ENCODE measurements at regions not wholly inside any gene's neighbourhood (a gene's known extent, or its start where the extent isn't known, plus 50 kb on each side); places are given as distances from the start of the nearest gene placed in this dataset.

GRCh38 chr3:31053299-31053698 is 158.8 kb upstream of the GADL1 start:
- no peak for DNase-seq

DNA sequence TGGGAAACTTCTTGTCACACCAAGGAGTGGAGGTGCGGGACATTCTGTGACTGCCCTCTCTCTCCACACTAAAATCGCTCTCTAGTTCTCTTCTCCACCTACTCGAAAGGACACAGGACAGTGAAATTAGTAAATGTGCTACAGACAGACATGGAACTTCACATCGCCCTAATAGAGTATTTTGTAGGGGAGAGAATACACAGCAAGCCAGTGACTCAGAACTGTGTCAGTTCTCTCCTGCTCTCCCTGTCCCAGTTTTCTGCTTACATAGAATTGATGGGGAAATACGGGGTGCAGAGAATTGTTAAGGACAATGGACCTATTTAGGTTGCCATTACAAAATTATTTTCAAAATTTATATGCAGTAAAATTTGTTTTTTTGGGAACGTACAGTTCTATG is 159.6 kb upstream of the GADL1 start:
- no peak for DNase-seq

DNA sequence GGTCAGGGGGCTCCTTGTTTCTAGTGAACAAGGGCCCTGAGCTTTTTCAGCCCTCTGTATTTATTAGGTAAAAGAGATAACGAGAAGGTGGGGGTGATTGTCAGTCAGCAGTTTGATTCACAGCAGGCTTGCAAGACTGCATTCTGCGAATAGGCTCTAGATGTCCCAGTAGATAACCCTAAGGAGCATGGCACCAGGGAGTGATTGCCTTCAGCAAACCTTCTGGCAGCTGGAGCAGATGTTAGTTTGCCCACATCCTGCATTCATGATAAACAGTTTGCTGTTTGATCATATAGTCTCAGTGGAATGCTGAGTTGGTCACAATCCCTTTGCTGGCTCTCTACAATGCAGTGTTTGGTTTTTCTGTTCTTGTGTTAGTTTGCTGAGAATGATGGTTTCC is 161.3 kb upstream of the GADL1 start:
- no peak for DNase-seq

DNA sequence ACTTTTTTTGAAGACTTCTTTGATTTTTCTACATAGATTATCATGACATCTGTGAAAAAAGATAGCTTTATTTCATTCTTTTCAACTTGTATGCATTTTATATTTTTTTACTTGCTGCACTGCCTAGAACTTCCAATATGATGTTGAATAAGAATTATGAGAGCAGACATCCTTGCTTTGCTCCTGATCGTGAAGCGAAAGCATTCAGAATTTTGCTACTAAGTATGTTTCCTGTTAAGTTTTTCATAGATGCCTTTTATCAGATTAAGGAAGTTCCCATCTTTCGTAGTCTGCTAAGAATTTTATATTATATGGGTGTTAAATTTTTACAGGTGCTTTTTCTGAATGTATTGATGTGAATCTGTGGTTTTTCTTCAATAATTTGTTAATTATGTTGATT is 163.4 kb upstream of the GADL1 start:
- no peak for DNase-seq

DNA sequence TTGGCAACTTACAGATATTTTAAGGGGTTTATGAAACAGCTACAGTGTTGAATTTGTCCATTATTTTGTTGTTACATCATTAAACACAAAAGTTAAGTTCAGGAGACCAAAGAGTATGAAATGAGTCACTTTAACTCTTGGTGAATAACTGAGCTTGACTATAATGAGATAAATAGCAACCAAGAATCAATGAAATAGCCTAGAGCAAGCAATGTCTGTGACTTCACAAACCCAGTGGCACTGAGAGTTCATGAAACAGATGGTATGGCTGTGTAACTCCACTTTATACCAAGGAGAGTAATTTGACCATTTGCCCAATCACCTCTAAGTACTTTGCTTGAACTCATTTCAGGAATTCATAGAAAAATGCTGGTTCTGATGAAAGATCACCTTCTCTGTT is 169.6 kb upstream of the GADL1 start:
- DNase-seq, result no peak

GRCh38 chr3:31065765-31066164 is 171.3 kb upstream of the GADL1 start:
- no peak for DNase-seq

- DNase-seq, result no peak
These were observed 172.5 kb upstream of the GADL1 start for GRCh38 chr3:31067004-31067403.

DNA sequence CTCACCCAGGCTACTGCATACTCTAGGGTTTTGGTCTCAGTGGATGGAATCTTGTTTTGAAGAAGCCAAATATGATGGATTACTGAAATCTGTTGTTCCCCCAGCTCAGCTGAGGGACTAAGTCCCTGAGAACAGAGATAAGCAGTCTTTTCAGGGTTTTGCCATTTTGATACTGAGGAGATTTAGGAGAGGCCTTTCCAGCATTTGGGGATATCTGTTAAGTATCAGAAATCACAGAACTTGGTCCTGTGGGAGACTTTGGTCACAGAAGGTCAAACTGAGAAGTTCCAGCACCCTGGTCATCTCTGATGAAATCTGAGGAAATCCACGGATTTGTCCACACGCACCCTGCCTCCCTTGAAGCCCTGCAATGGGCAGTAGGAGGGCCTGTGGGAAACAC is 181.0 kb upstream of the GADL1 start:
- no peak for DNase-seq

DNA sequence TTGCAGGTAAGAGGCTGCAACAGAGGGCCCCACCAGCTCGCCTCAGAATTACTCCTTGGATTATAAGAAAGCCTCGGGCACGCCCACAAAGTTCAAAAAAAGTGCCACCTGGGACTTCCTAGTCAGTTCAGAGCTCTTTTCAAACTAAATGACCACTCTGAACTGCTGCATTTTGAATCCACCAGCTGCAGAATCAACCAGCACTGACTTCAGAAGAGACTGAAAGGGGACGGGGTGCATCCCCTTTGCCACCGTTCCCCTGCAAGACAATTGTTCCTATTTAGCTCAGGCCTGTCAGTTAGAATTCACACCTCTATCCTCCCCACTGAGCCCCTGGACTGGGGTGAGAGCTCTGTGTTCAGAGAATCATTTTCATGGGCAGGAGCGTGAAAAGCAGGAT is 181.4 kb upstream of the GADL1 start:
- DNase-seq, result no peak

- no peak for DNase-seq
These were observed 182.7 kb upstream of the GADL1 start for GRCh38 chr3:31077021-31077601.

- DNase-seq, result no peak
These were observed 183.4 kb upstream of the GADL1 start for GRCh38 chr3:31077826-31078225.

DNA sequence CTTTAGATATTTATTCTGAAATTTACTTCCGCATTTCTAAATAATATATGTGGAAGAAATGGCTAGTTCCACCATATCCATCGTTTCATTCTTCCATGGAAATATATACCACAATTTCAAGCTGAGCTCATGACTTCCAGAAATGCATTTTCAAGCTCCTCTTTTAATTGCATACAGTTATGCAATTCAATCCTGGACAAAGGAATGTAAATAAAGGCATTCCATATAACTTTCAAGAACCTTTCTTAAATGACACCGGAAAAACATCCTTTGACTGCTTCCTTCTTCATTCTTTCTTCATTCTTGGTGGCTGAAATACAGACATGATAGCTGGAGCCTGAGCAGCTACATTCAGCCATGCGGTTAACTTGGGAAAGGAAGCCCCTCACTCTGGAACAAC is 185.2 kb upstream of the GADL1 start:
- no peak for DNase-seq

GRCh38 chr3:31081018-31081662 is 186.7 kb upstream of the GADL1 start:
- no peak for DNase-seq

GRCh38 chr3:31086148-31086547 is 191.7 kb upstream of the GADL1 start:
- no peak for DNase-seq

DNA sequence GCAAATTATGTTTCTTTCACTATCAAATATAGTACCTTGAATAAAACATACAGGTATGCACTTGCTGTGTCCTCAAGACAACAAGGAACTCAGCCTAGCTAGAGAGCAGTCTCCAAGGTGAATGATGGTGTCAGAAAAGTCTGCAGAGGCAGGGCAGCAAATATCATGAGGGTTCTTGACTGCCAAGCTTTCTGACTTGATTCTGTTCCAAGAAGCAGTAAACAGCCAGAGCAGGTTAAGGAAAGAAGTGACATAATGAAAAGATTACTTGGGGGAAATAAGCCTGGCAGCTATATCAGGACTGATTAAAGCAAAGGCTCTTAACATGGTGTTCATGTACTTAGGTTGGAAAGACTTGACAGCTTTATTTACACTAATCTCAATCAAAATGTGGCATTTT is 192.2 kb upstream of the GADL1 start:
- peak in 1 of 3 experiments; percentile 7 for DNase-seq

GRCh38 chr3:31091748-31092147 is 197.3 kb upstream of the GADL1 start:
- no peak for DNase-seq

GRCh38 chr3:31092748-31093589 is 198.5 kb upstream of the GADL1 start:
- no peak for DNase-seq

GRCh38 chr3:31093606-31094005 is 199.1 kb upstream of the GADL1 start:
- no peak for DNase-seq

DNA sequence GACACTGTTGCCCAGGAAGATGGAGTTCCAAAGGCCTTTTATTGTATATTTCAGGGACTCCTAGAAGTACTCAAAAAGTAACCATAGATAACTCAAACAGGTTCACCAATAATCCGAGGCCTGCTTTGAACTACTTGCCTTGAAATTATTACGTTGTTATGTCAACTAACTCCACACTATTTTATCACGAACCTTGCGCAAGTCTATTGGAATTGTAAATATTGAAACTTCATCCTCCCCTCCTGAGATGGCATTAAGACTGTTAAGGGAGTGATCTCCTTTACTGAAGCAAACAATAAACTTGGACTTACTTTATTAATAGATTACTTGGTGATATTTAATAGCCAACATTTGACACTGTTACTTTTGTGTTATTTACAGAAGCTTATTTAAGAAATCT is 199.6 kb upstream of the GADL1 start:
- DNase-seq, result no peak

- no peak for DNase-seq
These were observed 200.8 kb upstream of the GADL1 start for GRCh38 chr3:31095255-31095654.

GRCh38 chr3:31096661-31097395 is 202.4 kb upstream of the GADL1 start:
- peak in 1 of 3 experiments; percentile 2 for DNase-seq

GRCh38 chr3:31100519-31100918 is 206.1 kb upstream of the GADL1 start:
- no peak for DNase-seq

DNA sequence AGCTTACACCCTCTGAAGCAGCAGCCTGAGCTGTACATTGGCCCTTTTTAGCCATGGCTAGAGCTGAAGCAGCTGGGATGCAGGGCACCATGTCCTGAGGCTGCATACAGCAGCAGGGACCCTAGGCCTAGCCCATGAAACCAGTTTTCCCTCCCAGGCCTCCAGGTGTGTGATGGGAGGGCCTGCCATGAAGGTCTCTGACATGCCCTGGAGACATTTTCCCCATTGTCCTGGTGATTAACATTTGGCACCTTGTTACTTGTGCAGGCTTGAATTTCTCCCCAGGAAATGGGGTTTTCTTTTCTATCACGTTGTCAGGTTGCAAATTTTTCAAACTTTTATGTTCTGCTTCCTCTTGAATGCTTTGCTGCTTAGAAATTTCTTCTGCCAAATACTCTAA is 206.8 kb upstream of the GADL1 start:
- DNase-seq, result peak in 1 of 3 experiments; percentile 12
